ENCODE measurements at regions not wholly inside any gene's neighbourhood (a gene's known extent, or its start where the extent isn't known, plus 50 kb on each side); places are given as distances from the start of the nearest gene placed in this dataset.
"Not testable (repeated sequence)": the region's sequence is repeated elsewhere in the genome, so short reads cannot be mapped to it uniquely, and the experiment has no call there.

GRCh38 chr20:51184289-51184688, 161.4 kb upstream of the KCNG1 start:
- DNase-seq, result peak; percentile 15

DNA sequence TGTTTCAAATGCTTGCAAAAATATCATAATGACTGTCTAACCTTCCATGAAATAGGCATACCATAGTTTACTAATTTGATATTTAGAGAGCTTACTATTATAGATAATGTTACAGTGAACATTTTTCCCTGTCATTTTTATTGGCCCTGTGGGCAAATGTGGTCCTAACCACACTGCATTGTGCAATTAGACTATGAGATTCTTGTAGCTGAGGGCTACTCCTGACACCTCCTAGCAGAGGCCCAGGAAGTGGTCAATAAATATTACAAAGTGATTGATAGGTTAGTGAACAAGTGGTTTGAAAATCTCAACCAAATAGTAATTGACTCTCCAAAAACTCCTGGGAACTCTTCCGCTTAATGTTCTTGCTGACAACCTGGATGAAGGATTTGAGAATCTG, 160.5 kb upstream of the KCNG1 start:
- peak; percentile 64 for DNase-seq

GRCh38 chr20:51182571-51182970, 159.7 kb upstream of the KCNG1 start:
- DNase-seq, result no peak

DNA sequence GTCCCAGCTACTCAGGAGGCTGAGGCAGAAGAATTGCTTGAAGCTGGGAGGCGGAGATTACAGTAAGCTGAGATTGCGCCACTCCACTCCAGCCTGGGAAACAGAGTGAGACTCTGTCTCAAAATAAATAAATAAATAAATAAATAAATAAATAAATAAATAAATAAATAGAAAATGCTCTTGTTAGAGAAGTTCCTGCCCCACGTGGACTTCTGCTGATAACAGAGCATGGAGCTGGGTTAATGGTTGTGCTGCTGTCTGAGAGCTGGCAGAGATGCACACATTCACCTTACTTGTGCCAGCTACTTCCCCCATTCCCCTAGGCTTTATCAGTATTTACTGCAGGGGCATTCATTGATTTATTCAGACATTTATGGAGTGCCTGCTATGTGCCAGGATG, 155.2 kb upstream of the KCNG1 start:
- no peak for DNase-seq

DNA sequence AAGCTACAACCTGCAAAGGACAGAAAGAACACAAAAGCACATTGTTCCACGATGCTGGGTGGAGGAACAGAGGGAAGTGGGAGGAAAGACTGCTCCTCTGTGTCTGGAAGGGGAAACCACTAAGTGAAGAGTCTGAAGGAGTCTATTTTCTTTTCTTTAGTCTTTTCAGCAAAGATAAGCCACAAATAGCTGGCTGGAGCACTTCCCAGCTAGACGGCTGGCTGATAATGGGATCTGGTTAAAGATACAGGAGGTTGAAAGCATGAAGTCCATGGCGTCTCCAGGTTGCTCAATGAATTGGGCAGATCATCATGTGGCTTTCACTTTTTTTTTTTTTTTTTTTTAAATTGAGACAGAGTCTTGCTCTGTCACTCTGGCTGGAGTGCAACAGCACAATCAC, 154.0 kb upstream of the KCNG1 start:
- no peak for DNase-seq

- DNase-seq, result no peak
Observed at GRCh38 chr20:51176446-51176845, 153.5 kb upstream of the KCNG1 start.

DNA sequence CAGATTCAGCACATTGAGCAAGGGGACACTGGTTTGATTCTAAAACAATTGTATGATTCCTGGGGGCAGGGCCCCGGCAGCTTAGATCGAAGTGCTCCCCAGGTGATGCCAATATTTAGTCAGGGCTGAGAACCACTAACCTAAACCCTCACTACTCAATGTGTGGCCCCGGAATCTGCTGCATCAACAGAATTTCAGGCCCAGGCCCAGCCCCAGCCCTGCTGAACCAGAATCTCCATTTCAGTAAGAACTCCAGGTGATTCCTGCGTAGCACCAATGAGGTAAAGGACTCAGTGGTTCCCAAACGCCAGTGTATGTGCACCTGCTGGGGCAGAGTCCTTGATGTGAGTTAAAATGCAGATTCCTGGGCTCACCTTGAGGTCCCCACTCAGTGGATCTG, 152.8 kb upstream of the KCNG1 start:
- no peak for DNase-seq

- no peak for DNase-seq
Observed at GRCh38 chr20:51175156-51175555, 152.2 kb upstream of the KCNG1 start.

DNA sequence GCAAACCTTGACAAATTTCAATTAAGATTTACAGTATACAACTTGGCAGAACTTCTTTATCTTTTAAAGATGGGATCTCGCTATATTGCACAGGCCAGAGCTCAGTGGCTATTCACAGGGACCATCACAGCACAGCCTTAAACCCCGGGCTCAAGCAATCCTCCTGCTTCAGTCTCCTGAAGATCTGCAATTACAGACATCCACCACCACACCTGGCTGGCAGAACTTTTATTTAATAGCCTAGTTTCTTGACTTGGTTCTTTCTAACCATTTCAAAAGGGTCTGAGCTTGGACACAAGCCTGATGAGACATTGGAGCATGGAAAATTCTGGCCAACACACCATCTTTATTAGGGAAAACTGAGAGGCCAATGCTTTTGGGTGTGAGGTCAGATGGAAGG, 151.6 kb upstream of the KCNG1 start:
- DNase-seq, result no peak

- no peak for DNase-seq
Observed at GRCh38 chr20:51172558-51173428, 149.9 kb upstream of the KCNG1 start.

- no peak for DNase-seq
Observed at GRCh38 chr20:51171141-51171540, 148.2 kb upstream of the KCNG1 start.

GRCh38 chr20:51169813-51170212, 146.9 kb upstream of the KCNG1 start:
- DNase-seq, result no peak

DNA sequence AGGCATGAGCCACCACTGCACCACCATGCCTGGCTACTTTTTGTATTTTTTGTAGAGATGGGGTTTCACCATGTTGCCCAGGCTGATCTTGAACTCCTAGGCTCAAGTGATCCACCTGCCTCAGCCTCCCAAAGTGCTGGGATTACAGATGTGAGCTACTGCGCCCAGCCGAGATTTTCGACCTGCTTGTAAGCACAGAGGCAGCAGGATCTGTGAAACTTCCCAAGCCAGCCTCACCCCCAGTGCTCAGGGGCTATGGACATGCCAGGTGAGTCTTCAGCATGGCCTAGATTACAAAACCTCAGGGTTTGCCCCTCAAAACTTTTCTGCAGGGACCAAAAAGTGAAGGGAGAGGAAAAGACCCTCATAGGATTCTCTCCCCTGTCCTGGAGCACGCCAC, 145.0 kb upstream of the KCNG1 start:
- DNase-seq, result not testable (repeated sequence)

- no peak for DNase-seq
Observed at GRCh38 chr20:51166489-51166888, 143.6 kb upstream of the KCNG1 start.

DNA sequence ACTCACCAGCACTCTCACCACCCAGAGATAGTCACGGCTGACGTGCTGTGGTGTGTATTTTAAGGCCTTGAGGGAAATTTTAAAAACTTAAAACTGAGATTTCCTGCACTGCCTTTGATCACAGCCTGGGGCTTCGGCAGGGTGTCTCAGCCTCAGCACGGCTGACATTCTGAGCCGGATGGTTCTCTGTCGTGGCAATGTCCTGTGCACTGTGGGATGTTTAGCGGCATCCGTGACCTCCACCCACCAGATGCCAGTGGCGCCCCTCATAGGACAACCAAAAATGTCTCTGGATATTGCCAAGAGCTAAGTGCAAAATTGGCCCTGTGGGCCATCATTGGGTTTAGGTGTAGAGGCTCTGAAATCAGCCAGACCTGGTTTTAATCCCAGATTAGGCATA, 142.2 kb upstream of the KCNG1 start:
- no peak for DNase-seq

GRCh38 chr20:51164731-51165130, 141.8 kb upstream of the KCNG1 start:
- no peak for DNase-seq

DNA sequence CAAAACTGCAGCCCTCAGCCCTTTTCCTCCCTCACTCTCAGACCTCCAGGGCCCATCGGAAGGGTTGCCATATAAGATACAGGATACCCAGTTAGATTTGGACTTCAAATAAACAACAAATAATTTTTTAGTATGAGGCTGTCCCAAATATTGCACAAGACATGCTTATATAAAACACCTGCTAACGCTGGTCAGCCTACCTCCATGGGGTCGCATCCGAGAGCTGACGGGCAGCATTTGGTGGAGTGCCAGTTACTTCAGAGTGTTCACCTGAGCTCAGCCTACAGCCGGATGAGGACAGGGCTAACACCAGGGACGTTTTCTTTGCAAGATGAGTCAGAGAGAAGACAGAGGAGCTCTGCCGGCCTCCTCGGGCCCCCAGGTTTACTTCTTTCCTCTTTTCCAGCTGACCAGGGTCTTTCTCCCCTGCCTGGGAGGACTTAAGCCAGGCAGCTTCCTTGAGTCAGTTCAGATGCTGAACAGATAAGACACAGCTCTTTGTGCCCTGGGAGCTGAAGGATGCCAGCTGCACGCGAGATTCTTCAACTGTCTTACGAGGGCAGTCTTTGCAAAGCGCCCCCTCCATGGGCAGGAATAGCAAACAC, 141.2 kb upstream of the KCNG1 start:
- no peak for DNase-seq

GRCh38 chr20:51162015-51162414, 139.1 kb upstream of the KCNG1 start:
- DNase-seq, result no peak

GRCh38 chr20:51160821-51161220, 137.9 kb upstream of the KCNG1 start:
- DNase-seq, result no peak

- no peak for DNase-seq
Observed at GRCh38 chr20:51159981-51160380, 137.1 kb upstream of the KCNG1 start.

DNA sequence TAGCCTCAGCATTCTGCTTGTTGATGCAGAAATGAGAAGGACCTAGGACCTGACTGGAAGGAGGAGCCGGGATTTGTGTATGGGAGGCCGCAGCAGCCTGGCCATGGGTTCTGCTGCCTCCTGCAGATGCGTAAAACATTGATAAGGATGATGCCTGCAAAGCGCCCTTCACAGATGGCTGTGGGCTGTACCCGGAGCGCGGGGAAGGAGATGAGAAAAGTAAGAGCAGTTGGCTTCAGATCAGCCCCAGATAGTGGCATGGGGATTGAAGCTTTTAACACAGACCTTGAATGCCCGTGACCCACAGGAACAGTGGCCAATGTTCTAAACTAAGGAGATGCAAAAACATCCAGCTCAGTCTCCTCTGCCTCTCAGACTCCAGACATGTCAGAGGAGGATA, 136.4 kb upstream of the KCNG1 start:
- no peak for DNase-seq

DNA sequence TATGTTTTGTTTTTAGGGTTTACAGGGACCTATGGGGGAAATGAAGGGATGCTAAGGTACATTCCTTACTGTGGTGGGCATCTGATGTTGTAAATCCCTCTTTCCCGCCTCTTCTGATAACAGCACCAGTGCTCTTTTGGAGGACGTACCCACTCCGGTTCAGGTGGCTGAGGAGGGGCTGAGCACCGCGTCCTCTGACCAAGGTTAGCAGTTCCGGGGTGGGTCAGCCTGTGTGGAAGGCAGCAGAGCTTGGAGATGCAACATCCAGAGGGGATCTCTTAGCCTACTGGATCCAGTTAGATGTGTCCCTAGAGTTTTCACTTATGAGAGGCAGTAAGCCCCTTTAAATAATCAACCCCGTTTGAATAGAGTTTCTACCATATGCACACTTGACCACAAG, 135.3 kb upstream of the KCNG1 start:
- DNase-seq, result no peak

DNA sequence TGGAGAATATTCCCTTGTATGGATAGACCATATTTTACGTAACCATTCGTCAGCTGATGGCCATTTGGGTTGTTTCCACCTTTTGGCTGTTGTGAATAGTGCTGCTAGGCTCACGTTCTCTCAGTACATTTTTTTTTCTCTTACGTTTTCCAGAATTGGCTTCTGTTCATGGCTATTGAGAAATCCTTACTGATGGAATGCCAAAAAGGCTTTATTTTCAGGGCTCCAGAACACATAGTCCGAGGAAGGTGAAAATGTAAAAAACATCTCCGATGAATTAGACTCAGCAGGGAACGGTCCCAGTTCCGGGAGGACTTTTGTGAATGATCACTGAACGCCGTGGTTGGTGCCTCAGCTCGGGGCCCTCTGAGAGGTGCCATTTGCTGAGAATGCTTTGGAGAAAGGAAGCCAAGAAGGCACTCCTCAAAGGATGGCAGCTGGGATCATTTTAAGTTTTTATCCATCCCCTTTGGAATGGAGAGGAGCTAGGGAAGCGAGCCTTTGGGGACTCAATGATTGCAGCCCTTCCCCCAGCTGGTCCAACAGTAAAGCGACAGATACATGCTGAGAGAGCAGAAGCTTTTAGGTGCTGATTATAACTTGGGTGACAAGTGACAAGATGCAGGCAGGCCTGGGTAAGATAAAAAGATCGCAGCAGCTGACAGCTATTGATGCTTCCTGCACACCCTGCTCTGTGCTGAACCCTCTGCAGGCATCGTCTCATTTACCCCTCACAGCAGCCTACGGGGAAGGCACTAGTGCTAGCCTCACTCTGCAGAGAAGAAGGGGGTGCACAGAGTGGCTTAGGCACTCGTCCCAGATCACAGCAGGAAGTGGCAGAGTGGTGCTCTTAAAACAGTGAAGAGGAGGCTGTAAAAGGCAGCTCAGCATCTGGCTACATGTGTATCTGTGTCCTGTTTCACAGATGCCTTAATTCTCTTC, 133.4 kb upstream of the KCNG1 start:
- DNase-seq, result peak; percentile 61

Data from fibroblast of skin of right quadriceps (primary cell).